Caco-2 (cell line): ENCODE measurements at regions not wholly inside any gene's neighbourhood (a gene's known extent, or its start where the extent isn't known, plus 50 kb on each side); places are given as distances from the start of the nearest gene placed in this dataset.

Source experiments
- BruUV-seq: library from RNA; stranded (reverse); fragments of 400-500 nt; replicated peaks from 2 replicates; lab custom pipeline; 2021; lab: Mats Ljungman, UMichigan
- CTCF ChIA-PET: fragments of 300-600 bp; sonication (Branson Sonifier 250); formaldehyde crosslinking; loops from one replicate; lab custom pipeline; 2022; ENCODE audit warnings: antibody characterized with exemption; lab: Charles Lee
- POLR2A ChIA-PET: fragments of 300-600 bp; sonication (Branson Sonifier 250); formaldehyde crosslinking; loops from one replicate; lab custom pipeline; 2022; ENCODE audit warnings: antibody characterized with exemption; lab: Charles Lee
- DNase-seq, 2 experiments: peaks; one replicate each; pipeline versions ENCODE4 v3.0.0 to v3.0.0-alpha.2; 2020 to 2022
- H3K27me3 ChIP-seq: replicated peaks from 2 replicates; pipeline ENCODE4 v1.6.0; 2011; ENCODE audit warnings: low read length; ENCODE audit not compliant: control insufficient read depth, insufficient read depth
- H3K36me3 ChIP-seq: 2 replicates; pipeline ENCODE4 v1.5.1; 2011; ENCODE audit warnings: low read length; ENCODE audit not compliant: control insufficient read depth, insufficient read depth
- H3K4me1 ChIP-seq: fragments of 250-450 bp; sonication (Bioruptor Pico); 2 replicates; pipeline ENCODE4 v1.5.1; 2020; ENCODE audit warnings: mild to moderate bottlenecking
- H3K4me3 ChIP-seq: 2 replicates; pipeline ENCODE4 v1.5.1; 2011; ENCODE audit warnings: low read depth, mild to moderate bottlenecking, control low read depth, low read length
- H3K9me3 ChIP-seq: fragments of 250-450 bp; sonication (Bioruptor Pico); 2 replicates; pipeline ENCODE4 v1.5.1; 2020; ENCODE audit warnings: mild to moderate bottlenecking, moderate library complexity
- H3K27ac Mint-ChIP-seq: one replicate; pipeline ENCODE4 v1.8.0; 2022; ENCODE audit warnings: mixed read lengths; ENCODE audit not compliant: unreplicated experiment
- H3K27me3 Mint-ChIP-seq: one replicate; pipeline ENCODE4 v1.8.0; 2022; ENCODE audit warnings: mixed read lengths; ENCODE audit not compliant: insufficient read depth, unreplicated experiment
- H3K36me3 Mint-ChIP-seq: one replicate; pipeline ENCODE4 v1.8.0; 2022; ENCODE audit warnings: mild to moderate bottlenecking, mixed read lengths; ENCODE audit not compliant: insufficient read depth, unreplicated experiment
- H3K4me1 Mint-ChIP-seq: one replicate; pipeline ENCODE4 v1.8.0; 2022; ENCODE audit warnings: low read depth, mixed read lengths; ENCODE audit not compliant: unreplicated experiment
- H3K4me3 Mint-ChIP-seq: one replicate; pipeline ENCODE4 v1.8.0; 2022; ENCODE audit warnings: mild to moderate bottlenecking, moderate library complexity, mixed read lengths; ENCODE audit not compliant: unreplicated experiment
- H3K9me3 Mint-ChIP-seq: one replicate; pipeline ENCODE4 v1.8.0; 2022; ENCODE audit warnings: mixed read lengths; ENCODE audit not compliant: unreplicated experiment
- CTCF ChIP-seq, 2 experiments: fragments of 200-600 bp in 1 of 2; IDR thresholded peaks; 1 replicate in 1 of 2; 2 replicates in 1 of 2; pipeline versions ENCODE4 v1.5.1 to v1.8.0; 2011 to 2022; ENCODE audit warnings: antibody characterized with exemption in 1 of 2, control low read depth in 1 of 2, inconsistent platforms in 1 of 2, low read depth in 1 of 2, low read length in 1 of 2, mild to moderate bottlenecking in 1 of 2, moderate library complexity in 1 of 2; ENCODE audit not compliant: insufficient read depth in 1 of 2, severe bottlenecking in 1 of 2, unreplicated experiment in 1 of 2
- intact Hi-C: fragments of 100-400 bp; cut with micrococcal nuclease; formaldehyde crosslinking; loops from one replicate; pipeline ENCODE4 v1.10.0; 2022; ENCODE audit not compliant: unreplicated experiment

GRCh38 chr3:86152620-86153019 lies 838.3 kb downstream of the VGLL3 start:
- Mint-ChIP-seq H3K4me1 (no peaks in the 10 kb centered on the region), H3K9me3 (no peaks in the 10 kb centered on the region), H3K36me3 (no peaks in the 10 kb centered on the region), H3K27ac (no peak overlapping the region), H3K27me3 (no peaks in the 10 kb centered on the region), H3K4me3 (no peak overlapping the region)
- BruUV-seq, result no TSS peak
- Histone ChIP-seq H3K27me3 (no peaks in the 10 kb centered on the region), H3K9me3 (no peaks in the 10 kb centered on the region), H3K4me1 (no peaks in the 10 kb centered on the region), H3K36me3 (no peaks in the 10 kb centered on the region), H3K4me3 (no peak overlapping the region)
- CTCF ChIA-PET, result no interaction called here
- intact Hi-C loops, result no loop called here
- no peak for DNase-seq
- no peak for TF ChIP-seq CTCF (IDR thresholded peaks at IDR 0.05; ENCODE audit: insufficient read depth in 1 of 2, low read depth in 1 of 2, low read length in 1 of 2, severe bottlenecking in 1 of 2, unreplicated experiment in 1 of 2)
- POLR2A ChIA-PET, result no interaction called here

- POLR2A ChIA-PET, result no interaction called here
Measured at GRCh38 chr3:86149054-86149453, 841.9 kb downstream of the VGLL3 start.

GRCh38 chr3:86147119-86147518 lies 843.8 kb downstream of the VGLL3 start:
- peak in 1 of 2 experiments; percentile 35 for TF ChIP-seq CTCF (IDR thresholded peaks at IDR 0.05; ENCODE audit: insufficient read depth in 1 of 2, low read depth in 1 of 2, low read length in 1 of 2, severe bottlenecking in 1 of 2, unreplicated experiment in 1 of 2)
- no peak overlapping the region for H3K27ac Mint-ChIP-seq
- H3K27me3 ChIP-seq, result no peaks in the 10 kb centered on the region
- no peaks in the 10 kb centered on the region for H3K9me3 Mint-ChIP-seq
- H3K4me1 Mint-ChIP-seq, result no peaks in the 10 kb centered on the region
- intact Hi-C loops, result no loop called here
- H3K4me3 ChIP-seq, result no peak overlapping the region
- H3K4me1 ChIP-seq, result no peaks in the 10 kb centered on the region
- H3K4me3 Mint-ChIP-seq, result no peak overlapping the region
- no peaks in the 10 kb centered on the region for H3K36me3 Mint-ChIP-seq
- no TSS peak for BruUV-seq
- peak in 1 of 2 experiments; percentile 1 for DNase-seq
- H3K27me3 Mint-ChIP-seq, result no peaks in the 10 kb centered on the region
- POLR2A ChIA-PET, result no interaction called here
- CTCF ChIA-PET, result no interaction called here
- no peaks in the 10 kb centered on the region for H3K9me3 ChIP-seq
- no peaks in the 10 kb centered on the region for H3K36me3 ChIP-seq

More at GRCh38 chr3:86149054-86149453, 841.9 kb downstream of the VGLL3 start:
- H3K36me3 Mint-ChIP-seq, result no peaks in the 10 kb centered on the region
- Histone ChIP-seq H3K4me3 (no peak overlapping the region), H3K9me3 (no peaks in the 10 kb centered on the region), H3K36me3 (no peaks in the 10 kb centered on the region), H3K27me3 (no peaks in the 10 kb centered on the region), H3K4me1 (no peaks in the 10 kb centered on the region)
- DNase-seq, result no peak
- no peaks in the 10 kb centered on the region for H3K27me3 Mint-ChIP-seq
- H3K9me3 Mint-ChIP-seq, result no peaks in the 10 kb centered on the region
- TF ChIP-seq CTCF (IDR thresholded peaks at IDR 0.05; ENCODE audit: insufficient read depth in 1 of 2, low read depth in 1 of 2, low read length in 1 of 2, severe bottlenecking in 1 of 2, unreplicated experiment in 1 of 2), result no peak
- no peak overlapping the region for H3K27ac Mint-ChIP-seq
- intact Hi-C loops, result no loop called here
- H3K4me1 Mint-ChIP-seq, result no peaks in the 10 kb centered on the region
- CTCF ChIA-PET, result no interaction called here
- no peak overlapping the region for H3K4me3 Mint-ChIP-seq
- BruUV-seq, result no TSS peak
